GM23338 (cell line): ENCODE measurements at regions not wholly inside any gene's neighbourhood (a gene's known extent, or its start where the extent isn't known, plus 50 kb on each side); places are given as distances from the start of the nearest gene placed in this dataset.

Experiments
- ATAC-seq: fragments of 200-7000 bp; cut with Tn5 transposase; 3 replicates; pipeline ENCODE4 v1.9.1; 2020
- DNase-seq: peaks from one replicate; pipeline ENCODE4 v3.0.0-alpha.2; 2015; ENCODE audit warnings: low spot score
- H2AFZ ChIP-seq: fragments of 200-600 bp; sonication (generic); 2 replicates; pipeline ENCODE4 v1.8.0; 2016; ENCODE audit warnings: antibody characterized with exemption, mild to moderate bottlenecking, moderate library complexity
- H3F3A ChIP-seq: fragments of 200-600 bp; sonication (generic); replicated peaks from 2 replicates; pipeline ENCODE4 v1.8.0; 2017; ENCODE audit warnings: antibody characterized with exemption, mixed run types, low read depth
- H3K27ac ChIP-seq: fragments of 200-600 bp; sonication (generic); 2 replicates; pipeline ENCODE4 v1.6.1; 2016; ENCODE audit warnings: low read depth
- H3K27me3 ChIP-seq: fragments of 200-600 bp; sonication (generic); 2 replicates; pipeline ENCODE4 v1.8.0; 2016; ENCODE audit warnings: mild to moderate bottlenecking, mixed run types, moderate library complexity; ENCODE audit not compliant: insufficient read depth
- H3K36me3 ChIP-seq: fragments of 200-600 bp; sonication (generic); 2 replicates; pipeline ENCODE4 v1.8.0; 2016; ENCODE audit warnings: mild to moderate bottlenecking; ENCODE audit not compliant: insufficient read depth
- H3K4me1 ChIP-seq: fragments of 200-600 bp; sonication (generic); 2 replicates; pipeline ENCODE4 v1.8.0; 2016; ENCODE audit warnings: mild to moderate bottlenecking, moderate library complexity; ENCODE audit not compliant: insufficient read depth
- H3K4me2 ChIP-seq: fragments of 200-600 bp; sonication (generic); 2 replicates; pipeline ENCODE4 v1.7.1; 2017; ENCODE audit warnings: mixed run types
- H3K4me3 ChIP-seq: fragments of 200-600 bp; sonication (generic); 2 replicates; pipeline ENCODE4 v1.6.1; 2016; ENCODE audit warnings: mixed run types
- H3K79me2 ChIP-seq: fragments of 200-600 bp; sonication (generic); replicated peaks from 2 replicates; pipeline ENCODE4 v1.8.0; 2017; ENCODE audit warnings: mild to moderate bottlenecking; ENCODE audit not compliant: insufficient read depth
- H3K9me2 ChIP-seq: fragments of 200-600 bp; sonication (generic); 2 replicates; pipeline ENCODE4 v1.8.0; 2017; ENCODE audit not compliant: insufficient read depth
- H4K20me1 ChIP-seq: fragments of 200-600 bp; sonication (generic); replicated peaks from 2 replicates; pipeline ENCODE4 v1.8.0; 2017; ENCODE audit warnings: mild to moderate bottlenecking; ENCODE audit not compliant: insufficient read depth
- H3K27ac Mint-ChIP-seq: 2 replicates; pipeline ENCODE4 v1.8.0; 2020; ENCODE audit warnings: inconsistent platforms, mild to moderate bottlenecking, moderate library complexity, mixed read lengths
- H3K27me3 Mint-ChIP-seq: 3 replicates; pipeline ENCODE4 v1.8.0; 2022; ENCODE audit warnings: low read depth, mild to moderate bottlenecking, moderate library complexity, mixed read lengths, inconsistent platforms; ENCODE audit not compliant: insufficient read depth, poor library complexity
- H3K36me3 Mint-ChIP-seq: 3 replicates; pipeline ENCODE4 v1.8.0; 2021; ENCODE audit warnings: low read depth, mild to moderate bottlenecking, inconsistent platforms, moderate library complexity, mixed read lengths
- H3K4me1 Mint-ChIP-seq: 3 replicates; pipeline ENCODE4 v1.8.0; 2020; ENCODE audit warnings: mild to moderate bottlenecking, inconsistent platforms, mixed read lengths
- H3K4me3 Mint-ChIP-seq: 3 replicates; pipeline ENCODE4 v1.8.0; 2021; ENCODE audit warnings: moderate library complexity, mild to moderate bottlenecking, inconsistent platforms, mixed read lengths
- H3K9me3 Mint-ChIP-seq: 3 replicates; pipeline ENCODE4 v1.8.0; 2020; ENCODE audit warnings: moderate library complexity, mild to moderate bottlenecking, inconsistent platforms, mixed read lengths
- EZH2phosphoT487 ChIP-seq: fragments of 200-600 bp; sonication (generic); IDR thresholded peaks from one replicate; pipeline ENCODE4 v1.8.1; 2018; ENCODE audit warnings: antibody characterized with exemption; ENCODE audit not compliant: unreplicated experiment
- ZNF114 ChIP-seq: fragments of 250-450 bp; sonication (Bioruptor Pico); IDR thresholded peaks from 2 replicates; pipeline ENCODE4 v1.5.0; 2020; ENCODE audit warnings: mild to moderate bottlenecking, moderate library complexity
- ZNF331 ChIP-seq: fragments of 250-450 bp; sonication (Bioruptor Pico); IDR thresholded peaks from 2 replicates; pipeline ENCODE4 v1.5.0; 2020; ENCODE audit warnings: low read depth, mild to moderate bottlenecking, moderate library complexity
- TF ChIP-seq, protein P1 (sequence below), 2 experiments: fragments of 200-600 bp in 1 of 2; sonication (generic) in 1 of 2; conservative IDR thresholded peaks; 2 replicates each; pipeline versions ENCODE4 v1.5.1 to v1.6.1; 2016 to 2017; ENCODE audit warnings: antibody characterized with exemption in 2 of 2, low read depth in 2 of 2, mild to moderate bottlenecking in 2 of 2, moderate library complexity in 1 of 2
- TF ChIP-seq, protein P2 (sequence below): IDR thresholded peaks from 2 replicates; pipeline ENCODE4 v1.6.1; 2016; ENCODE audit warnings: antibody characterized with exemption
- TF ChIP-seq, protein P3 (sequence below): IDR thresholded peaks from one replicate; pipeline ENCODE4 v1.6.1; 2018; ENCODE audit warnings: antibody characterized with exemption; ENCODE audit not compliant: unreplicated experiment

DNA sequence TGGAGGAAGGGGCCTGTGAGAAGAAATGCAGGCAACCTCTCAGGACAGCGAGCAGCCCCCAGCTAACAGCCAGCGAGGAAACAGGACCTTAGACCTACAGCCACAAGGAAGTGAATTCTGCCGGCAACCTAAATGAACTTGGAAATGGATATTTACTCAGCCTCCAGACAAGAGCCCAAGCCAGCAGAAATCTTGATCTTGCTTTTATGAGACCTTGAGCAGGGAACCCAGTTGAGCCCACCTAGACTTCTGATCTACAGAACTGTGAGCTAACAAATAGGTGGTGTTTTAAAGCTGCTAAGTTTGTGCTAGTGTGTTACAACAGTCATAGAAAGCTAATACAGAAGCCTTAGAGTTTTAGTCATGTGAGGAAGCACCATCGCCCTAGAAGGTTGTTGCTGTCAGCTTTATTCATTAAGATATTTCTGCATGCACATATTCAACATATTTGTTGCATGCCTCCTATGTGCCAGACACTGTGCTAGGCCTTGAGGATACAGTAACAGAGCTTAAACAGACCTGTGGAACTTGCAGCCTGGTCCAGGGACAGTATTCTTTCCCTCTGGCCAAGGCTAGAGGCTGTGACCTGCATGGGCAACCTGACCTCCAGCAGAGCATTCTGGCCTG is 50.3 kb downstream of the NALF2 start:
- ATAC-seq = no peak
- TF ChIP-seq, protein P1, sequence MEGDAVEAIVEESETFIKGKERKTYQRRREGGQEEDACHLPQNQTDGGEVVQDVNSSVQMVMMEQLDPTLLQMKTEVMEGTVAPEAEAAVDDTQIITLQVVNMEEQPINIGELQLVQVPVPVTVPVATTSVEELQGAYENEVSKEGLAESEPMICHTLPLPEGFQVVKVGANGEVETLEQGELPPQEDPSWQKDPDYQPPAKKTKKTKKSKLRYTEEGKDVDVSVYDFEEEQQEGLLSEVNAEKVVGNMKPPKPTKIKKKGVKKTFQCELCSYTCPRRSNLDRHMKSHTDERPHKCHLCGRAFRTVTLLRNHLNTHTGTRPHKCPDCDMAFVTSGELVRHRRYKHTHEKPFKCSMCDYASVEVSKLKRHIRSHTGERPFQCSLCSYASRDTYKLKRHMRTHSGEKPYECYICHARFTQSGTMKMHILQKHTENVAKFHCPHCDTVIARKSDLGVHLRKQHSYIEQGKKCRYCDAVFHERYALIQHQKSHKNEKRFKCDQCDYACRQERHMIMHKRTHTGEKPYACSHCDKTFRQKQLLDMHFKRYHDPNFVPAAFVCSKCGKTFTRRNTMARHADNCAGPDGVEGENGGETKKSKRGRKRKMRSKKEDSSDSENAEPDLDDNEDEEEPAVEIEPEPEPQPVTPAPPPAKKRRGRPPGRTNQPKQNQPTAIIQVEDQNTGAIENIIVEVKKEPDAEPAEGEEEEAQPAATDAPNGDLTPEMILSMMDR (conservative IDR thresholded peaks at IDR 0.05; ENCODE audit: low read depth in 2 of 2) = no peak
- TF ChIP-seq EZH2phosphoT487 = no peak
- TF ChIP-seq, protein P2, sequence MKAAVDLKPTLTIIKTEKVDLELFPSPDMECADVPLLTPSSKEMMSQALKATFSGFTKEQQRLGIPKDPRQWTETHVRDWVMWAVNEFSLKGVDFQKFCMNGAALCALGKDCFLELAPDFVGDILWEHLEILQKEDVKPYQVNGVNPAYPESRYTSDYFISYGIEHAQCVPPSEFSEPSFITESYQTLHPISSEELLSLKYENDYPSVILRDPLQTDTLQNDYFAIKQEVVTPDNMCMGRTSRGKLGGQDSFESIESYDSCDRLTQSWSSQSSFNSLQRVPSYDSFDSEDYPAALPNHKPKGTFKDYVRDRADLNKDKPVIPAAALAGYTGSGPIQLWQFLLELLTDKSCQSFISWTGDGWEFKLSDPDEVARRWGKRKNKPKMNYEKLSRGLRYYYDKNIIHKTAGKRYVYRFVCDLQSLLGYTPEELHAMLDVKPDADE = no peak

DNA sequence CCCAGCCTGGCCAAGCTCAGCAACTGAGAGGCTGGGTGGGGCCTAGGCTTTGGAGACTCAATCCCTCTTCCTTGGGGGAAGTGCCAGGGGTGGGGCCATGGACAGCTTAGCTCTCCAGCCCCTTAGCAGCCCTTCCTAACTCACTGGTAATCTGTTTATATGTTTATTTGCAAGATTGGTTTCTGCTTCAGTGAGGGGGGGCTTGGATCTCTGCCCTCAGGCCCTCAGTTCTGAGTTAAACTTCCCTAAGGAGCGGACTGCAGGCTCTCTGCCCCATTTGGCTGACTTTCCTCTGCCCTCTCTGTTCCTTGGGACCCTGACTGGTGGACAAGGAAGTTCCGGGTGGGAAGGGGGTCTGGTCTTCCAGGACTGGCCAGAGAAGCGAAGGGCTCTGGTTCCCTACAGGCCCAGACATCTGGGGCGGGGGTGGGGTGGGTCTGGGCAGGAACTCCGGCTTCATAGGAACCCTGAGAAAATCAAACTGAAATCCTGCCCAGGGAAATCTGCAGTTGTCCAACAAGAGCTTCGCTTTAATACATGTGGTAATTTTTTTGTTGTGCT is 51.4 kb downstream of the NALF2 start:
- Histone ChIP-seq H4K20me1 (no peaks in the 10 kb centered on the region), H3K79me2 (no peaks in the 10 kb centered on the region), H3F3A (no peaks in the 10 kb centered on the region), H3K4me2 (peak overlapping the region; percentile 7; the same call in 1 of the 2 replicates), H3K4me1 (peaks cover 4% of the 10 kb centered on the region), H3K4me3 (peak overlapping the region; percentile 2; the same call in 1 of the 2 replicates), H3K27ac (peak overlapping the region; percentile 94), H2AFZ (no peak overlapping the region), H3K27me3 (no peaks in the 10 kb centered on the region), H3K9me2 (0 out of 2 replicates have a peak, but pooled peaks cover 4% of the 10 kb centered on the region), H3K36me3 (no peaks in the 10 kb centered on the region)
- Mint-ChIP-seq H3K4me1 (peaks cover 21% of the 10 kb centered on the region), H3K9me3 (no peaks in the 10 kb centered on the region), H3K27ac (peak overlapping the region; percentile 98), H3K36me3 (no peaks in the 10 kb centered on the region), H3K27me3 (peaks cover 4% of the 10 kb centered on the region), H3K4me3 (peak overlapping the region; percentile 62)
- peak; percentile 9 for DNase-seq
- peak; percentile 9 for ATAC-seq
- no peak for TF ChIP-seq EZH2phosphoT487
- no peak for TF ChIP-seq ZNF331 (CRISPR knock-in tag)
- TF ChIP-seq, protein P1 (conservative IDR thresholded peaks at IDR 0.05; ENCODE audit: low read depth in 2 of 2) = no peak
- TF ChIP-seq ZNF114 (CRISPR knock-in tag) = no peak
- TF ChIP-seq, protein P3, sequence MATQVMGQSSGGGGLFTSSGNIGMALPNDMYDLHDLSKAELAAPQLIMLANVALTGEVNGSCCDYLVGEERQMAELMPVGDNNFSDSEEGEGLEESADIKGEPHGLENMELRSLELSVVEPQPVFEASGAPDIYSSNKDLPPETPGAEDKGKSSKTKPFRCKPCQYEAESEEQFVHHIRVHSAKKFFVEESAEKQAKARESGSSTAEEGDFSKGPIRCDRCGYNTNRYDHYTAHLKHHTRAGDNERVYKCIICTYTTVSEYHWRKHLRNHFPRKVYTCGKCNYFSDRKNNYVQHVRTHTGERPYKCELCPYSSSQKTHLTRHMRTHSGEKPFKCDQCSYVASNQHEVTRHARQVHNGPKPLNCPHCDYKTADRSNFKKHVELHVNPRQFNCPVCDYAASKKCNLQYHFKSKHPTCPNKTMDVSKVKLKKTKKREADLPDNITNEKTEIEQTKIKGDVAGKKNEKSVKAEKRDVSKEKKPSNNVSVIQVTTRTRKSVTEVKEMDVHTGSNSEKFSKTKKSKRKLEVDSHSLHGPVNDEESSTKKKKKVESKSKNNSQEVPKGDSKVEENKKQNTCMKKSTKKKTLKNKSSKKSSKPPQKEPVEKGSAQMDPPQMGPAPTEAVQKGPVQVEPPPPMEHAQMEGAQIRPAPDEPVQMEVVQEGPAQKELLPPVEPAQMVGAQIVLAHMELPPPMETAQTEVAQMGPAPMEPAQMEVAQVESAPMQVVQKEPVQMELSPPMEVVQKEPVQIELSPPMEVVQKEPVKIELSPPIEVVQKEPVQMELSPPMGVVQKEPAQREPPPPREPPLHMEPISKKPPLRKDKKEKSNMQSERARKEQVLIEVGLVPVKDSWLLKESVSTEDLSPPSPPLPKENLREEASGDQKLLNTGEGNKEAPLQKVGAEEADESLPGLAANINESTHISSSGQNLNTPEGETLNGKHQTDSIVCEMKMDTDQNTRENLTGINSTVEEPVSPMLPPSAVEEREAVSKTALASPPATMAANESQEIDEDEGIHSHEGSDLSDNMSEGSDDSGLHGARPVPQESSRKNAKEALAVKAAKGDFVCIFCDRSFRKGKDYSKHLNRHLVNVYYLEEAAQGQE = no peak
- TF ChIP-seq, protein P2 = no peak

More for the DNA sequence above, 50.3 kb downstream of the NALF2 start:
- no peak overlapping the region for H3K4me3 ChIP-seq
- no peak overlapping the region for H3K4me2 ChIP-seq
- no peaks in the 10 kb centered on the region for H3F3A ChIP-seq
- Mint-ChIP-seq H3K9me3 (no peaks in the 10 kb centered on the region), H3K4me1 (peaks cover 21% of the 10 kb centered on the region), H3K36me3 (no peaks in the 10 kb centered on the region), H3K27ac (0 out of 2 replicates have a peak overlapping the region, but pooled peaks have one; percentile 58), H3K4me3 (no peak overlapping the region), H3K27me3 (peaks cover 4% of the 10 kb centered on the region)
- no peak for DNase-seq
- no peaks in the 10 kb centered on the region for H3K27me3 ChIP-seq
- no peaks in the 10 kb centered on the region for H4K20me1 ChIP-seq
- no peaks in the 10 kb centered on the region for H3K79me2 ChIP-seq
- no peak overlapping the region for H2AFZ ChIP-seq
- no peaks in the 10 kb centered on the region for H3K36me3 ChIP-seq
- H3K9me2 ChIP-seq = 0 out of 2 replicates have a peak, but pooled peaks cover 4% of the 10 kb centered on the region
- no peak overlapping the region for H3K27ac ChIP-seq
- peaks cover 4% of the 10 kb centered on the region for H3K4me1 ChIP-seq
